ENCODE measurements at regions not wholly inside any gene's neighbourhood (a gene's known extent, or its start where the extent isn't known, plus 50 kb on each side); places are given as distances from the start of the nearest gene placed in this dataset.

DNA sequence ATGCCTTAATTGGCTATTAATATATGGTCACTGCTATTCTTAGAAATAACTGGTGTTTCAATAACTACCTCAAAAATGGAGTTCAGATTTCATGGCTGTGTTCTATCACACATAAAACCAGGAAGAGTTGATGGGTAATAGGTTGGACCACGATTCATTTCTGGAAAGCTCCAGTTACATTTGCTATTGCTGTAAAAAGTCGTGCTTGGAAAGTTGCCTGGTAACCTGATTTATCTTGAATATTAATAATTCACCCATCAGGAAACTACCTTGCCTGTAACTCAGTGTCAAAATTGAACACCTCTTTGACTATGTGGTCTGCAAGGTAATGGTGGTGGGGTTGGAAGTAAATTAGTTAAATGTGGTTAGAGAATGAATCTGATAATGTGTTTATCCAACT lies 104.7 kb upstream of the IFNG-AS1 start:
- ChIA-PET POLR2A (no interaction called here), CTCF (interaction anchor here (0.7 kb wide), 1 partner anchor 151 kb away, joined by 3 read pairs; no protein-coding TSS in a partner anchor)
- Histone ChIP-seq H3K27ac (ENCODE audit: extremely low read depth, low read depth, low read length) (no peak overlapping the region), H3K4me3 (ENCODE audit: low read depth, low read length) (no peak overlapping the region), H3K9me3 (ENCODE audit: control insufficient read depth, insufficient read depth, low read depth, low read length) (no peaks in the 10 kb centered on the region), H3K4me1 (ENCODE audit: control insufficient read depth, insufficient read depth, low read length) (no peaks in the 10 kb centered on the region), H3K36me3 (ENCODE audit: control insufficient read depth in 2 of 2, insufficient read depth in 1 of 2, low read length in 2 of 2) (no peaks in the 10 kb centered on the region)
- TF ChIP-seq ZBTB48 (tag by site-specific recombination; IDR thresholded peaks at IDR 0.05) (no peak), ZNF530 (tag by site-specific recombination; IDR thresholded peaks at IDR 0.05; ENCODE audit: low read depth) (no peak), EGR2 (tag by site-specific recombination; IDR thresholded peaks at IDR 0.05; ENCODE audit: low read depth) (no peak), ZNF157 (tag by site-specific recombination; IDR thresholded peaks at IDR 0.05) (no peak), ZNF174 (tag by site-specific recombination; IDR thresholded peaks at IDR 0.05) (no peak), ZNF2 (tag by site-specific recombination; IDR thresholded peaks at IDR 0.05) (no peak), ZXDB (tag by site-specific recombination; IDR thresholded peaks at IDR 0.05) (no peak), ZBTB8A (tag by site-specific recombination; IDR thresholded peaks at IDR 0.05) (no peak), ZNF837 (tag by site-specific recombination; IDR thresholded peaks at IDR 0.05) (no peak), SALL2 (tag by site-specific recombination; IDR thresholded peaks at IDR 0.05; ENCODE audit: borderline replicate concordance) (no peak), BCL11B (tag by site-specific recombination; IDR thresholded peaks at IDR 0.05; ENCODE audit: low read depth) (no peak), ZNF26 (tag by site-specific recombination; IDR thresholded peaks at IDR 0.05) (no peak), KLF17 (tag by site-specific recombination; IDR thresholded peaks at IDR 0.05) (no peak)
- TF ChIP-seq, protein P1, sequence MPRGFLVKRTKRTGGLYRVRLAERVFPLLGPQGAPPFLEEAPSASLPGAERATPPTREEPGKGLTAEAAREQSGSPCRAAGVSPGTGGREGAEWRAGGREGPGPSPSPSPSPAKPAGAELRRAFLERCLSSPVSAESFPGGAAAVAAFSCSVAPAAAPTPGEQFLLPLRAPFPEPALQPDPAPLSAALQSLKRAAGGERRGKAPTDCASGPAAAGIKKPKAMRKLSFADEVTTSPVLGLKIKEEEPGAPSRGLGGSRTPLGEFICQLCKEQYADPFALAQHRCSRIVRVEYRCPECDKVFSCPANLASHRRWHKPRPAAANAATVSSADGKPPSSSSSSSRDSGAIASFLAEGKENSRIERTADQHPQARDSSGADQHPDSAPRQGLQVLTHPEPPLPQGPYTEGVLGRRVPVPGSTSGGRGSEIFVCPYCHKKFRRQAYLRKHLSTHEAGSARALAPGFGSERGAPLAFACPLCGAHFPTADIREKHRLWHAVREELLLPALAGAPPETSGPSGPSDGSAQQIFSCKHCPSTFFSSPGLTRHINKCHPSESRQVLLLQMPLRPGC (tag by site-specific recombination; IDR thresholded peaks at IDR 0.05) = no peak
- TF ChIP-seq, protein P2, sequence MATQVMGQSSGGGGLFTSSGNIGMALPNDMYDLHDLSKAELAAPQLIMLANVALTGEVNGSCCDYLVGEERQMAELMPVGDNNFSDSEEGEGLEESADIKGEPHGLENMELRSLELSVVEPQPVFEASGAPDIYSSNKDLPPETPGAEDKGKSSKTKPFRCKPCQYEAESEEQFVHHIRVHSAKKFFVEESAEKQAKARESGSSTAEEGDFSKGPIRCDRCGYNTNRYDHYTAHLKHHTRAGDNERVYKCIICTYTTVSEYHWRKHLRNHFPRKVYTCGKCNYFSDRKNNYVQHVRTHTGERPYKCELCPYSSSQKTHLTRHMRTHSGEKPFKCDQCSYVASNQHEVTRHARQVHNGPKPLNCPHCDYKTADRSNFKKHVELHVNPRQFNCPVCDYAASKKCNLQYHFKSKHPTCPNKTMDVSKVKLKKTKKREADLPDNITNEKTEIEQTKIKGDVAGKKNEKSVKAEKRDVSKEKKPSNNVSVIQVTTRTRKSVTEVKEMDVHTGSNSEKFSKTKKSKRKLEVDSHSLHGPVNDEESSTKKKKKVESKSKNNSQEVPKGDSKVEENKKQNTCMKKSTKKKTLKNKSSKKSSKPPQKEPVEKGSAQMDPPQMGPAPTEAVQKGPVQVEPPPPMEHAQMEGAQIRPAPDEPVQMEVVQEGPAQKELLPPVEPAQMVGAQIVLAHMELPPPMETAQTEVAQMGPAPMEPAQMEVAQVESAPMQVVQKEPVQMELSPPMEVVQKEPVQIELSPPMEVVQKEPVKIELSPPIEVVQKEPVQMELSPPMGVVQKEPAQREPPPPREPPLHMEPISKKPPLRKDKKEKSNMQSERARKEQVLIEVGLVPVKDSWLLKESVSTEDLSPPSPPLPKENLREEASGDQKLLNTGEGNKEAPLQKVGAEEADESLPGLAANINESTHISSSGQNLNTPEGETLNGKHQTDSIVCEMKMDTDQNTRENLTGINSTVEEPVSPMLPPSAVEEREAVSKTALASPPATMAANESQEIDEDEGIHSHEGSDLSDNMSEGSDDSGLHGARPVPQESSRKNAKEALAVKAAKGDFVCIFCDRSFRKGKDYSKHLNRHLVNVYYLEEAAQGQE (tag by site-specific recombination; IDR thresholded peaks at IDR 0.05) = no peak

- no peaks in the 10 kb centered on the region for H3K4me1 ChIP-seq (ENCODE audit: control insufficient read depth, insufficient read depth, low read length)
- H3K36me3 ChIP-seq (ENCODE audit: control insufficient read depth in 2 of 2, insufficient read depth in 1 of 2, low read length in 2 of 2) = no peaks in the 10 kb centered on the region
- POLR2A ChIA-PET = no interaction called here
- H3K27ac ChIP-seq (ENCODE audit: extremely low read depth, low read depth, low read length) = no peak overlapping the region
- CTCF ChIA-PET = no interaction called here
- no peaks in the 10 kb centered on the region for H3K9me3 ChIP-seq (ENCODE audit: control insufficient read depth, insufficient read depth, low read depth, low read length)
- H3K4me3 ChIP-seq (ENCODE audit: low read depth, low read length) = no peak overlapping the region
- TF ChIP-seq ZNF677 (tag by site-specific recombination; IDR thresholded peaks at IDR 0.05) = no peak
- TF ChIP-seq ZNF555 (tag by site-specific recombination; conservative IDR thresholded peaks at IDR 0.05) = no peak
- TF ChIP-seq ZNF221 (tag by site-specific recombination; IDR thresholded peaks at IDR 0.05; ENCODE audit: borderline replicate concordance) = no peak
- TF ChIP-seq RBAK (tag by site-specific recombination; IDR thresholded peaks at IDR 0.05) = no peak
- TF ChIP-seq HOXD13 (CRISPR knock-in tag; IDR thresholded peaks at IDR 0.05; ENCODE audit: borderline replicate concordance) = no peak
- no peak for TF ChIP-seq ZNF585B (tag by site-specific recombination; IDR thresholded peaks at IDR 0.05)
- no peak for TF ChIP-seq ZNF302 (tag by site-specific recombination; IDR thresholded peaks at IDR 0.05; ENCODE audit: low read depth)
- no peak for TF ChIP-seq SCRT1 (tag by site-specific recombination; IDR thresholded peaks at IDR 0.05; ENCODE audit: borderline replicate concordance)
- TF ChIP-seq HOXA7 (CRISPR knock-in tag; IDR thresholded peaks at IDR 0.05; ENCODE audit: borderline replicate concordance) = no peak
- no peak for TF ChIP-seq ZNF514 (tag by site-specific recombination; IDR thresholded peaks at IDR 0.05)
- TF ChIP-seq ZNF354C (tag by site-specific recombination; IDR thresholded peaks at IDR 0.05; ENCODE audit: borderline replicate concordance, low read depth) = no peak
- no peak for TF ChIP-seq ZNF571 (tag by site-specific recombination; IDR thresholded peaks at IDR 0.05)
- no peak for TF ChIP-seq ZNF549 (tag by site-specific recombination; IDR thresholded peaks at IDR 0.05)
These were observed 103.7 kb upstream of the IFNG-AS1 start for GRCh38 chr12:67885375-67886169.

Data from HEK293 (cell line).